Astrocyte (in vitro differentiated cells and primary cell): ENCODE measurements at regions not wholly inside any gene's neighbourhood (a gene's known extent, or its start where the extent isn't known, plus 50 kb on each side); places are given as distances from the start of the nearest gene placed in this dataset.

Source experiments
- DNase-seq: peaks from one replicate; pipeline ENCODE4 v3.0.0-alpha.2; 2010; ENCODE audit warnings: low read depth
- FAIRE-seq: peaks from 2 replicates; lab custom pipeline; 2011; peaks lifted over from hg19 to GRCh38; lab: Jason Lieb, UNC
- H2AFZ ChIP-seq: 2 replicates; pipeline ENCODE4 v1.6.0; 2012; ENCODE audit warnings: low read depth, low read length, inconsistent platforms
- H3K27ac ChIP-seq: 2 replicates; pipeline ENCODE4 v1.5.1; 2011; ENCODE audit warnings: low read depth, low read length, inconsistent platforms
- H3K27me3 ChIP-seq: 2 replicates; pipeline ENCODE4 v1.6.0; 2011; ENCODE audit warnings: low read length, inconsistent platforms; ENCODE audit not compliant: insufficient read depth
- H3K36me3 ChIP-seq: 2 replicates; pipeline ENCODE4 v1.5.1; 2011; ENCODE audit warnings: low read length, inconsistent platforms; ENCODE audit not compliant: insufficient read depth
- H3K4me1 ChIP-seq: 2 replicates; pipeline ENCODE4 v1.5.1; 2011; ENCODE audit warnings: low read length, inconsistent platforms; ENCODE audit not compliant: insufficient read depth
- H3K4me2 ChIP-seq: 2 replicates; pipeline ENCODE4 v1.6.0; 2012; ENCODE audit warnings: low read length, inconsistent platforms
- H3K4me3 ChIP-seq: 2 replicates; pipeline ENCODE4 v1.5.1; 2011; ENCODE audit warnings: low read depth, mild to moderate bottlenecking, low read length, inconsistent platforms; ENCODE audit not compliant: insufficient read depth
- H3K79me2 ChIP-seq: 2 replicates; pipeline ENCODE4 v1.6.0; 2012; ENCODE audit warnings: mild to moderate bottlenecking, low read length, inconsistent platforms; ENCODE audit not compliant: insufficient read depth
- H3K9ac ChIP-seq: 2 replicates; pipeline ENCODE4 v1.6.0; 2012; ENCODE audit warnings: mild to moderate bottlenecking, low read length, inconsistent platforms
- H3K9me3 ChIP-seq: 2 replicates; pipeline ENCODE4 v1.5.1; 2012; ENCODE audit warnings: low read depth, mild to moderate bottlenecking, low read length, inconsistent platforms; ENCODE audit not compliant: insufficient read depth
- H4K20me1 ChIP-seq: 2 replicates; pipeline ENCODE4 v1.6.0; 2012; ENCODE audit warnings: low read length, inconsistent platforms; ENCODE audit not compliant: insufficient read depth
- H3K27ac Mint-ChIP-seq: one replicate; pipeline ENCODE4 v1.8.0; 2021; ENCODE audit warnings: mild to moderate bottlenecking, mixed read lengths; ENCODE audit not compliant: unreplicated experiment
- H3K27me3 Mint-ChIP-seq: one replicate; pipeline ENCODE4 v1.8.0; 2021; ENCODE audit warnings: low read depth, mixed read lengths; ENCODE audit not compliant: unreplicated experiment
- H3K36me3 Mint-ChIP-seq: one replicate; pipeline ENCODE4 v1.8.0; 2021; ENCODE audit warnings: low read depth, mixed read lengths; ENCODE audit not compliant: unreplicated experiment
- H3K4me1 Mint-ChIP-seq: one replicate; pipeline ENCODE4 v1.8.0; 2021; ENCODE audit warnings: low read depth, mixed read lengths; ENCODE audit not compliant: unreplicated experiment
- H3K4me3 Mint-ChIP-seq: one replicate; pipeline ENCODE4 v1.8.0; 2021; ENCODE audit warnings: mild to moderate bottlenecking, moderate library complexity, mixed read lengths; ENCODE audit not compliant: unreplicated experiment
- H3K9me3 Mint-ChIP-seq: one replicate; pipeline ENCODE4 v1.8.0; 2021; ENCODE audit warnings: mild to moderate bottlenecking, mixed read lengths; ENCODE audit not compliant: unreplicated experiment
- EZH2 ChIP-seq: IDR thresholded peaks from 2 replicates; pipeline ENCODE4 v1.6.1; 2012; ENCODE audit warnings: mild to moderate bottlenecking, low read length, inconsistent platforms; ENCODE audit not compliant: insufficient read depth
- TF ChIP-seq, protein P1 (sequence below): IDR thresholded peaks from 2 replicates; pipeline ENCODE4 v1.5.1; 2011; ENCODE audit warnings: low read depth, mild to moderate bottlenecking, inconsistent platforms, low read length, moderate library complexity; ENCODE audit not compliant: insufficient read depth

GRCh38 chr21:17673261-17674020, 60.7 kb upstream of the BTG3 start:
- Mint-ChIP-seq H3K4me3 (no peak overlapping the region), H3K4me1 (peaks cover 12% of the 10 kb centered on the region), H3K27ac (no peak overlapping the region), H3K36me3 (no peaks in the 10 kb centered on the region), H3K27me3 (peaks cover 1% of the 10 kb centered on the region), H3K9me3 (peaks cover 2% of the 10 kb centered on the region)
- no peak overlapping the region for H3K9ac ChIP-seq
- H3K4me3 ChIP-seq: no peak overlapping the region
- H3K9me3 ChIP-seq: no peaks in the 10 kb centered on the region
- DNase-seq (peak; percentile 38), FAIRE-seq (no peak)
- no peaks in the 10 kb centered on the region for H4K20me1 ChIP-seq
- no peak for TF ChIP-seq EZH2
- TF ChIP-seq, protein P1, sequence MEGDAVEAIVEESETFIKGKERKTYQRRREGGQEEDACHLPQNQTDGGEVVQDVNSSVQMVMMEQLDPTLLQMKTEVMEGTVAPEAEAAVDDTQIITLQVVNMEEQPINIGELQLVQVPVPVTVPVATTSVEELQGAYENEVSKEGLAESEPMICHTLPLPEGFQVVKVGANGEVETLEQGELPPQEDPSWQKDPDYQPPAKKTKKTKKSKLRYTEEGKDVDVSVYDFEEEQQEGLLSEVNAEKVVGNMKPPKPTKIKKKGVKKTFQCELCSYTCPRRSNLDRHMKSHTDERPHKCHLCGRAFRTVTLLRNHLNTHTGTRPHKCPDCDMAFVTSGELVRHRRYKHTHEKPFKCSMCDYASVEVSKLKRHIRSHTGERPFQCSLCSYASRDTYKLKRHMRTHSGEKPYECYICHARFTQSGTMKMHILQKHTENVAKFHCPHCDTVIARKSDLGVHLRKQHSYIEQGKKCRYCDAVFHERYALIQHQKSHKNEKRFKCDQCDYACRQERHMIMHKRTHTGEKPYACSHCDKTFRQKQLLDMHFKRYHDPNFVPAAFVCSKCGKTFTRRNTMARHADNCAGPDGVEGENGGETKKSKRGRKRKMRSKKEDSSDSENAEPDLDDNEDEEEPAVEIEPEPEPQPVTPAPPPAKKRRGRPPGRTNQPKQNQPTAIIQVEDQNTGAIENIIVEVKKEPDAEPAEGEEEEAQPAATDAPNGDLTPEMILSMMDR: no peak
- no peaks in the 10 kb centered on the region for H3K4me1 ChIP-seq
- no peak overlapping the region for H3K27ac ChIP-seq
- no peaks in the 10 kb centered on the region for H3K79me2 ChIP-seq
- H3K4me2 ChIP-seq: no peak overlapping the region
- no peaks in the 10 kb centered on the region for H3K27me3 ChIP-seq
- H2AFZ ChIP-seq: no peak overlapping the region
- no peaks in the 10 kb centered on the region for H3K36me3 ChIP-seq

DNA sequence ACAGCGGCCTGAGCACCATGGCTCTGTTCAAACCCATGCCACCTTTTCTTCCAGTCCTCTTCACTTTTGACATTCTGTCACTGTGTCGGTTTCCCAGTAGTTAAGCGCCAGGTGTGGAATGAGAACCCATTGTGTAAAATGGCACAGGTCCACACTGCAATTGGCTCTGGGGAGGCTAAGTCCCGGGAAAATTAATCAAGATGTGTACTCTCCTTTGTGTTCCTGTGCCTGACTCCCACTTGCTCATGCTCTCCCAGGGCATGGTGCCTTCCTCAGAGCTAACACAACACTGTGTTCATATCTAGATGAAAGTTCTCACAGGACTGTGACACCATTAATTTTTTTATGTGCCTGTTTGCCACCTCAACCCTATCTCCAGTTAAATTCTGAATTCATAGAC, 59.0 kb upstream of the BTG3 start:
- Histone ChIP-seq H3K27ac (no peak overlapping the region), H3K27me3 (no peaks in the 10 kb centered on the region), H3K4me1 (no peaks in the 10 kb centered on the region), H3K36me3 (no peaks in the 10 kb centered on the region), H2AFZ (no peak overlapping the region), H3K79me2 (no peaks in the 10 kb centered on the region), H4K20me1 (no peaks in the 10 kb centered on the region), H3K4me3 (no peak overlapping the region), H3K4me2 (no peak overlapping the region), H3K9me3 (no peaks in the 10 kb centered on the region), H3K9ac (no peak overlapping the region)
- DNase-seq (no peak), FAIRE-seq (no peak)
- H3K27ac Mint-ChIP-seq: no peak overlapping the region
- H3K4me3 Mint-ChIP-seq: no peak overlapping the region
- peaks cover 1% of the 10 kb centered on the region for H3K27me3 Mint-ChIP-seq
- peaks cover 2% of the 10 kb centered on the region for H3K9me3 Mint-ChIP-seq
- TF ChIP-seq, protein P1: no peak
- TF ChIP-seq EZH2: no peak
- peaks cover 15% of the 10 kb centered on the region for H3K4me1 Mint-ChIP-seq
- no peaks in the 10 kb centered on the region for H3K36me3 Mint-ChIP-seq

DNA sequence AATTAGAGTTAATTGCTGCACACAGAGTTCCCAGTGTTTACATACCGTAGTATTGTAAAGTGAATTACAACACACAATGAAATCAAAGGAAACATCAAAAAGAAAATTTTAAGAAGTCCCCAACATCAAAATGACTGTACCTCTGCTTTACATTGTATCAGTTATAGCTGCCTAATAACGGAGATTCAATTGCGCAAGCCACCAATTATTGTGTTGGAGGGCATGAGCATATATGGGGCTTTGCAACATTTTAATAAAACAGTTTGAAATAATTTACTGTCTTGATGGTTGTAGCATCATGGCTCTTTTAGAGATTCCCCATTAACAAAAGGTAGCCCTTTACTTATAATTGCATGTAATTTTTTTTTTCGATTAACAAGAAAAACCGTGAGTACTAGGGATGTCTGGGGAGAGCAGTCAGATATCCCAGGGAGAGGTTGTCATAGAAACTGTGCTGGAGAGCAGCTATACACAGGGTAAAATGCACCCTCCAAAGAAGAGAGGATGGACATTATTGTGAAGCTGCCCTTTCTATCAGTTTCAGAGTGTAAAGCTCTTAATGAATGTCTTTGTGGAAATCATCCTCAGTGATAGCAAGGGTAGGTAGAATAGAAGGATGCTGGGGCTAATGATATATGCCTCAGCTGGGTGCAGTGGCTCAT, 55.9 kb upstream of the BTG3 start:
- H3K27me3 Mint-ChIP-seq: peaks cover 1% of the 10 kb centered on the region
- no peak overlapping the region for H3K9ac ChIP-seq
- no peaks in the 10 kb centered on the region for H3K9me3 ChIP-seq

More for the DNA sequence above, 55.9 kb upstream of the BTG3 start:
- Mint-ChIP-seq H3K27ac (no peak overlapping the region), H3K9me3 (peaks cover 2% of the 10 kb centered on the region), H3K36me3 (no peaks in the 10 kb centered on the region), H3K4me1 (peaks cover 11% of the 10 kb centered on the region), H3K4me3 (no peak overlapping the region)
- Histone ChIP-seq H4K20me1 (no peaks in the 10 kb centered on the region), H3K27me3 (no peaks in the 10 kb centered on the region), H3K4me1 (no peaks in the 10 kb centered on the region), H3K4me2 (no peak overlapping the region), H2AFZ (no peak overlapping the region), H3K27ac (no peak overlapping the region), H3K4me3 (no peak overlapping the region), H3K79me2 (no peaks in the 10 kb centered on the region), H3K36me3 (no peaks in the 10 kb centered on the region)
- TF ChIP-seq, protein P1: no peak
- TF ChIP-seq EZH2: no peak
- DNase-seq (no peak), FAIRE-seq (no peak)
